GM23338 (cell line): ENCODE measurements at regions not wholly inside any gene's neighbourhood (a gene's known extent, or its start where the extent isn't known, plus 50 kb on each side); places are given as distances from the start of the nearest gene placed in this dataset.

Source experiments
- ATAC-seq: fragments of 200-7000 bp; cut with Tn5 transposase; 3 replicates; pipeline ENCODE4 v1.9.1; 2020
- DNase-seq: peaks from one replicate; pipeline ENCODE4 v3.0.0-alpha.2; 2015; ENCODE audit warnings: low spot score
- H2AFZ ChIP-seq: fragments of 200-600 bp; sonication (generic); 2 replicates; pipeline ENCODE4 v1.8.0; 2016; ENCODE audit warnings: antibody characterized with exemption, mild to moderate bottlenecking, moderate library complexity
- H3F3A ChIP-seq: fragments of 200-600 bp; sonication (generic); replicated peaks from 2 replicates; pipeline ENCODE4 v1.8.0; 2017; ENCODE audit warnings: antibody characterized with exemption, mixed run types, low read depth
- H3K27ac ChIP-seq: fragments of 200-600 bp; sonication (generic); 2 replicates; pipeline ENCODE4 v1.6.1; 2016; ENCODE audit warnings: low read depth
- H3K27me3 ChIP-seq: fragments of 200-600 bp; sonication (generic); 2 replicates; pipeline ENCODE4 v1.8.0; 2016; ENCODE audit warnings: mild to moderate bottlenecking, mixed run types, moderate library complexity; ENCODE audit not compliant: insufficient read depth
- H3K36me3 ChIP-seq: fragments of 200-600 bp; sonication (generic); 2 replicates; pipeline ENCODE4 v1.8.0; 2016; ENCODE audit warnings: mild to moderate bottlenecking; ENCODE audit not compliant: insufficient read depth
- H3K4me1 ChIP-seq: fragments of 200-600 bp; sonication (generic); 2 replicates; pipeline ENCODE4 v1.8.0; 2016; ENCODE audit warnings: mild to moderate bottlenecking, moderate library complexity; ENCODE audit not compliant: insufficient read depth
- H3K4me2 ChIP-seq: fragments of 200-600 bp; sonication (generic); 2 replicates; pipeline ENCODE4 v1.7.1; 2017; ENCODE audit warnings: mixed run types
- H3K4me3 ChIP-seq: fragments of 200-600 bp; sonication (generic); 2 replicates; pipeline ENCODE4 v1.6.1; 2016; ENCODE audit warnings: mixed run types
- H3K79me2 ChIP-seq: fragments of 200-600 bp; sonication (generic); replicated peaks from 2 replicates; pipeline ENCODE4 v1.8.0; 2017; ENCODE audit warnings: mild to moderate bottlenecking; ENCODE audit not compliant: insufficient read depth
- H3K9me2 ChIP-seq: fragments of 200-600 bp; sonication (generic); 2 replicates; pipeline ENCODE4 v1.8.0; 2017; ENCODE audit not compliant: insufficient read depth
- H4K20me1 ChIP-seq: fragments of 200-600 bp; sonication (generic); replicated peaks from 2 replicates; pipeline ENCODE4 v1.8.0; 2017; ENCODE audit warnings: mild to moderate bottlenecking; ENCODE audit not compliant: insufficient read depth
- H3K27ac Mint-ChIP-seq: 2 replicates; pipeline ENCODE4 v1.8.0; 2020; ENCODE audit warnings: inconsistent platforms, mild to moderate bottlenecking, moderate library complexity, mixed read lengths
- H3K27me3 Mint-ChIP-seq: 3 replicates; pipeline ENCODE4 v1.8.0; 2022; ENCODE audit warnings: low read depth, mild to moderate bottlenecking, moderate library complexity, mixed read lengths, inconsistent platforms; ENCODE audit not compliant: insufficient read depth, poor library complexity
- H3K36me3 Mint-ChIP-seq: 3 replicates; pipeline ENCODE4 v1.8.0; 2021; ENCODE audit warnings: low read depth, mild to moderate bottlenecking, inconsistent platforms, moderate library complexity, mixed read lengths
- H3K4me1 Mint-ChIP-seq: 3 replicates; pipeline ENCODE4 v1.8.0; 2020; ENCODE audit warnings: mild to moderate bottlenecking, inconsistent platforms, mixed read lengths
- H3K4me3 Mint-ChIP-seq: 3 replicates; pipeline ENCODE4 v1.8.0; 2021; ENCODE audit warnings: moderate library complexity, mild to moderate bottlenecking, inconsistent platforms, mixed read lengths
- H3K9me3 Mint-ChIP-seq: 3 replicates; pipeline ENCODE4 v1.8.0; 2020; ENCODE audit warnings: moderate library complexity, mild to moderate bottlenecking, inconsistent platforms, mixed read lengths
- CTCF ChIP-seq, 2 experiments: fragments of 200-600 bp in 1 of 2; sonication (generic) in 1 of 2; conservative IDR thresholded peaks; 2 replicates each; pipeline versions ENCODE4 v1.5.1 to v1.6.1; 2016 to 2017; ENCODE audit warnings: antibody characterized with exemption in 2 of 2, low read depth in 2 of 2, mild to moderate bottlenecking in 2 of 2, moderate library complexity in 1 of 2
- EZH2 ChIP-seq: fragments of 200-600 bp; sonication (generic); IDR thresholded peaks from one replicate; pipeline ENCODE4 v1.8.0; 2017; ENCODE audit warnings: antibody characterized with exemption, mild to moderate bottlenecking, low read depth; ENCODE audit not compliant: unreplicated experiment
- EZH2phosphoT487 ChIP-seq: fragments of 200-600 bp; sonication (generic); IDR thresholded peaks from one replicate; pipeline ENCODE4 v1.8.1; 2018; ENCODE audit warnings: antibody characterized with exemption; ENCODE audit not compliant: unreplicated experiment
- JUNB ChIP-seq: IDR thresholded peaks from one replicate; pipeline ENCODE4 v1.6.1; 2016; ENCODE audit warnings: antibody characterized with exemption; ENCODE audit not compliant: unreplicated experiment
- POLR2AphosphoS5 ChIP-seq: IDR thresholded peaks from 2 replicates; pipeline ENCODE4 v1.6.1; 2016; ENCODE audit warnings: antibody characterized with exemption, low read depth
- STAT1 ChIP-seq: IDR thresholded peaks from one replicate; pipeline ENCODE4 v1.6.1; 2016; ENCODE audit warnings: antibody characterized with exemption; ENCODE audit not compliant: unreplicated experiment
- ZNF462 ChIP-seq: fragments of 250-450 bp; sonication (Bioruptor Pico); IDR thresholded peaks from 2 replicates; pipeline ENCODE4 v1.5.0; 2020; ENCODE audit warnings: mild to moderate bottlenecking, moderate library complexity
- TF ChIP-seq, protein P1 (sequence below): IDR thresholded peaks from one replicate; pipeline ENCODE4 v1.6.1; 2018; ENCODE audit warnings: antibody characterized with exemption; ENCODE audit not compliant: unreplicated experiment
- TF ChIP-seq, protein P2 (sequence below): IDR thresholded peaks from 2 replicates; pipeline ENCODE4 v1.6.1; 2016; ENCODE audit warnings: antibody characterized with exemption

DNA sequence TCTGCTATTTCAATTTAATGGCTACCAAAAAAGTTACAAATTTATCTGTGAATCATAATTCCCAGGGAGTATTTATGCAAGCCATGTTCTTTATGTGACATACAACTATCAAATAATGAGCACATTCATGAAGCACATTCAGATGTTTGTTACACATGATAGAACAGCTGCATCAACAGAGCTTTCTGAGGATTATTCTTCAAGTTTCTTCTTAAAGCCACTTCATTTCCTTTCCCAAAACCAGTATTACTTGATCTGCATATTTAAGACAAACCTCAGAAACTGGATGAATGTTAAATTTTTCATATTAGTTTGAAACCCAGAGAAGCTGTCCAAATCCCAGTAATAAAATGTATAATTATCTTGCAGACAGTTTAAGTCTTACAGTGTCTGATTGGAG, 73.6 kb upstream of the SOX5 start (continued):
- TF ChIP-seq, protein P1, sequence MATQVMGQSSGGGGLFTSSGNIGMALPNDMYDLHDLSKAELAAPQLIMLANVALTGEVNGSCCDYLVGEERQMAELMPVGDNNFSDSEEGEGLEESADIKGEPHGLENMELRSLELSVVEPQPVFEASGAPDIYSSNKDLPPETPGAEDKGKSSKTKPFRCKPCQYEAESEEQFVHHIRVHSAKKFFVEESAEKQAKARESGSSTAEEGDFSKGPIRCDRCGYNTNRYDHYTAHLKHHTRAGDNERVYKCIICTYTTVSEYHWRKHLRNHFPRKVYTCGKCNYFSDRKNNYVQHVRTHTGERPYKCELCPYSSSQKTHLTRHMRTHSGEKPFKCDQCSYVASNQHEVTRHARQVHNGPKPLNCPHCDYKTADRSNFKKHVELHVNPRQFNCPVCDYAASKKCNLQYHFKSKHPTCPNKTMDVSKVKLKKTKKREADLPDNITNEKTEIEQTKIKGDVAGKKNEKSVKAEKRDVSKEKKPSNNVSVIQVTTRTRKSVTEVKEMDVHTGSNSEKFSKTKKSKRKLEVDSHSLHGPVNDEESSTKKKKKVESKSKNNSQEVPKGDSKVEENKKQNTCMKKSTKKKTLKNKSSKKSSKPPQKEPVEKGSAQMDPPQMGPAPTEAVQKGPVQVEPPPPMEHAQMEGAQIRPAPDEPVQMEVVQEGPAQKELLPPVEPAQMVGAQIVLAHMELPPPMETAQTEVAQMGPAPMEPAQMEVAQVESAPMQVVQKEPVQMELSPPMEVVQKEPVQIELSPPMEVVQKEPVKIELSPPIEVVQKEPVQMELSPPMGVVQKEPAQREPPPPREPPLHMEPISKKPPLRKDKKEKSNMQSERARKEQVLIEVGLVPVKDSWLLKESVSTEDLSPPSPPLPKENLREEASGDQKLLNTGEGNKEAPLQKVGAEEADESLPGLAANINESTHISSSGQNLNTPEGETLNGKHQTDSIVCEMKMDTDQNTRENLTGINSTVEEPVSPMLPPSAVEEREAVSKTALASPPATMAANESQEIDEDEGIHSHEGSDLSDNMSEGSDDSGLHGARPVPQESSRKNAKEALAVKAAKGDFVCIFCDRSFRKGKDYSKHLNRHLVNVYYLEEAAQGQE: no peak

DNA sequence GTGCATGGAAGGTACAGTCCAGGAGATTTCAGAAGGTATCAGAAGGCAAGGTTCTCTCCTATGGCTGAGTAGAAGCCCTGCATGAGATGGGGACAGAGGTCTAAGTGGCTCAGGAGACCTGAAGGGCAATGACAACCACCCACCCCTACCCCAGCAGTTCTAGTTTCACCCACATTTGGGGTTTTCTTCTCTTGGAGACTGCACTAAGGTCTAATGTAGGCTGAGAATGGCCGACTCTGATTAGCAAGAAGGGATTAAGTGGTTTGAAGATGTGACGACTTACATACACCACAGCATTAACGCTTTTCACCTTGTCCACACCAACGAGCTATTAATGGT, 71.7 kb upstream of the SOX5 start:
- Histone ChIP-seq H3K27ac (no peak overlapping the region), H3K9me2 (no peaks in the 10 kb centered on the region), H3K4me2 (no peak overlapping the region), H3K36me3 (no peaks in the 10 kb centered on the region), H4K20me1 (no peaks in the 10 kb centered on the region), H3K27me3 (peaks cover 11% of the 10 kb centered on the region), H3K4me3 (no peak overlapping the region), H2AFZ (no peak overlapping the region), H3K79me2 (no peaks in the 10 kb centered on the region), H3K4me1 (no peaks in the 10 kb centered on the region), H3F3A (no peaks in the 10 kb centered on the region)
- no peak for DNase-seq
- Mint-ChIP-seq H3K4me1 (peaks cover 11% of the 10 kb centered on the region; the same call in 2 of the 3 replicates), H3K27me3 (peaks cover 11% of the 10 kb centered on the region), H3K36me3 (no peaks in the 10 kb centered on the region), H3K27ac (no peak overlapping the region), H3K4me3 (no peak overlapping the region), H3K9me3 (no peaks in the 10 kb centered on the region)
- no peak for ATAC-seq
- TF ChIP-seq CTCF (conservative IDR thresholded peaks at IDR 0.05; ENCODE audit: low read depth in 2 of 2): no peak
- no peak for TF ChIP-seq EZH2
- TF ChIP-seq JUNB: no peak
- TF ChIP-seq, protein P2, sequence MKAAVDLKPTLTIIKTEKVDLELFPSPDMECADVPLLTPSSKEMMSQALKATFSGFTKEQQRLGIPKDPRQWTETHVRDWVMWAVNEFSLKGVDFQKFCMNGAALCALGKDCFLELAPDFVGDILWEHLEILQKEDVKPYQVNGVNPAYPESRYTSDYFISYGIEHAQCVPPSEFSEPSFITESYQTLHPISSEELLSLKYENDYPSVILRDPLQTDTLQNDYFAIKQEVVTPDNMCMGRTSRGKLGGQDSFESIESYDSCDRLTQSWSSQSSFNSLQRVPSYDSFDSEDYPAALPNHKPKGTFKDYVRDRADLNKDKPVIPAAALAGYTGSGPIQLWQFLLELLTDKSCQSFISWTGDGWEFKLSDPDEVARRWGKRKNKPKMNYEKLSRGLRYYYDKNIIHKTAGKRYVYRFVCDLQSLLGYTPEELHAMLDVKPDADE: no peak
- TF ChIP-seq POLR2AphosphoS5: no peak
- no peak for TF ChIP-seq ZNF462 (CRISPR knock-in tag)
- TF ChIP-seq, protein P1: no peak
- no peak for TF ChIP-seq EZH2phosphoT487
- TF ChIP-seq STAT1: no peak
